ENCODE measurements at regions not wholly inside any gene's neighbourhood (a gene's known extent, or its start where the extent isn't known, plus 50 kb on each side); places are given as distances from the start of the nearest gene placed in this dataset.

DNA sequence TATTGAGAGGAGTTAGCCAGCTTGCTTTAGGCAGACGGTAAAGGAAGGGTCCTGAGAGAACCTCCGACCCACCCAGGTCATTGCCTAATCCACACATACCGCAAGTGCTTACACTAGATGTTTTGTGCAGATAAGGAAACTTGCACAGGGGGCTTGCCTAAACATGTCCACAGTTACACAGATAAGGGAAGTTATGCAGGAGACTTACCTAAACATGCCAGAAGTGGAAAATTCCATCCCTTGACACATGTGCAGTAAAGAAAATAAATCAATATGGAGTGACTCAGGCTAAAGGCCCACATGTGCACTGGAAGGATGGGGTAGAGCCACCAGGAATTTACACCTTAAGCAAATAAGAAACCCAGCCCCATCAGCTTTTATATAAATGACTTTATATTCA is 232.8 kb upstream of the HDX start:
- TF ChIP-seq SP1 (IDR thresholded peaks at IDR 0.05): no peak
- H3K4me3 ChIP-seq (ENCODE audit: low read depth in 1 of 3, low read length in 3 of 3): no peak overlapping the region
- no peaks in the 10 kb centered on the region for H3K4me1 ChIP-seq (ENCODE audit: control insufficient read depth in 4 of 4, insufficient read depth in 4 of 4, low read length in 3 of 4)
- DNase-seq (ENCODE audit: low spot score): no peak
- H3K27me3 ChIP-seq (ENCODE audit: control insufficient read depth in 4 of 4, insufficient read depth in 4 of 4, low read length in 3 of 4): no peaks in the 10 kb centered on the region
- no peak overlapping the region for H3K27ac ChIP-seq (ENCODE audit: low read depth in 1 of 2, low read length in 2 of 2)
- WGBS: 71% methylated on average over 3 of the region's 3 CpGs
- no peaks in the 10 kb centered on the region for H3K36me3 ChIP-seq (ENCODE audit: control insufficient read depth in 4 of 4, insufficient read depth in 3 of 4, low read depth in 1 of 4, low read length in 3 of 4)
- no peaks in the 10 kb centered on the region for H3K9me3 ChIP-seq (ENCODE audit: control insufficient read depth in 4 of 4, low read length in 3 of 4)
- H3K9ac ChIP-seq (ENCODE audit: low read depth in 1 of 2, low read length in 2 of 2): no peak overlapping the region

DNA sequence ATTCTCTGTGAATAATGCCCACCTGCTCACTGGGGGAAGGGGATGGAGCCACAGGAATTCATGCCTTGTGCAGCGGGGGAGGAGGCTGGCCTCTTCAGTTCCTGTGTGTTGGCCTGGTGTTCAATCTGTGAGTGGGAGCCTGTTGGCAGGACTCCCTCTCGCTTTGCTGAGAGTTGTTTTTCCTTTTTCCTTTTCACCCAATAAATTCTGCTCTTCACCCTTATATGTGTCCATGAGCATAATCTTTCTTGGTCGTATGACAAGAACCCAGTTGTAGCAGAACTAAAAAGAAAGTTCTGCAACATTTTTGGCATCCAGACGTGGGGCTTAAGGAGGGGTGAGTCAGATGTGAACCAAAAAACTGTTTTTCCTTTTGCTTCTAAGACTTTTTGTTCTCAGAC is 235.2 kb upstream of the HDX start:
- 81% methylated on average over 4 of the region's 4 CpGs for WGBS
- no peak for DNase-seq (ENCODE audit: low spot score)

DNA sequence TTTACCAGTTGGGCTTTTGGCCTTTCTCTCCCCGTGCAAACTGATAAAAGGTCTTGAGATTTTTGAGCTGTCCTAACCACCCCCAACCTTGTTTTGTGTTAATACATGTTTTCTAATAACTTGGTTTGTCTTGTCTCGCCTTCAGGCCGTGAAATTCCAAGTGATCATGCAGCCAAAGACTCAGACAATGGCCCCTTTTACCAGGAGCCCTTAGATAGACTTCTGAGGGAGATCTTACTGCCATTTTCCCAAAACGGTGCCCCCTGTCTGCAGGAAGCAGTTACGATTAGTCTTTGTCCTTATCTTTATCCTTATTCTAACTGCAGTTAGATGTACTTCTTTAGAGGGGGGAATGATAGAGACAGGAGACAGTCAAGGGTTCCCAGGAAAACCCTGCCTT is 245.3 kb upstream of the HDX start:
- no peak overlapping the region for H3K9ac ChIP-seq (ENCODE audit: low read depth in 1 of 2, low read length in 2 of 2)
- WGBS: 78% methylated on average over 5 of the region's 5 CpGs
- H3K4me3 ChIP-seq (ENCODE audit: low read depth in 1 of 3, low read length in 3 of 3): no peak overlapping the region
- H3K4me1 ChIP-seq (ENCODE audit: control insufficient read depth in 4 of 4, insufficient read depth in 4 of 4, low read length in 3 of 4): no peaks in the 10 kb centered on the region
- peaks cover 0 to 3% (median 0%) of the 10 kb centered on the region in 4 donors for H3K27me3 ChIP-seq (ENCODE audit: control insufficient read depth in 4 of 4, insufficient read depth in 4 of 4, low read length in 3 of 4)
- no peak overlapping the region for H3K27ac ChIP-seq (ENCODE audit: low read depth in 1 of 2, low read length in 2 of 2)
- TF ChIP-seq SP1 (IDR thresholded peaks at IDR 0.05) (no peak), RAD21 (IDR thresholded peaks at IDR 0.05) (no peak), HNF4A (conservative IDR thresholded peaks at IDR 0.05) (no peak), YY1 (IDR thresholded peaks at IDR 0.05) (no peak), EGR1 (IDR thresholded peaks at IDR 0.05; ENCODE audit: low read depth in 2 of 2) (no peak), NR2F2 (IDR thresholded peaks at IDR 0.05) (no peak), GABPA (IDR thresholded peaks at IDR 0.05 in 1 of 2, conservative IDR thresholded peaks at IDR 0.05 in 1 of 2) (no peak), HNF4G (IDR thresholded peaks at IDR 0.05) (no peak), RXRA (IDR thresholded peaks at IDR 0.05) (no peak), FOXA2 (IDR thresholded peaks at IDR 0.05) (no peak)
- TF ChIP-seq, protein P1, sequence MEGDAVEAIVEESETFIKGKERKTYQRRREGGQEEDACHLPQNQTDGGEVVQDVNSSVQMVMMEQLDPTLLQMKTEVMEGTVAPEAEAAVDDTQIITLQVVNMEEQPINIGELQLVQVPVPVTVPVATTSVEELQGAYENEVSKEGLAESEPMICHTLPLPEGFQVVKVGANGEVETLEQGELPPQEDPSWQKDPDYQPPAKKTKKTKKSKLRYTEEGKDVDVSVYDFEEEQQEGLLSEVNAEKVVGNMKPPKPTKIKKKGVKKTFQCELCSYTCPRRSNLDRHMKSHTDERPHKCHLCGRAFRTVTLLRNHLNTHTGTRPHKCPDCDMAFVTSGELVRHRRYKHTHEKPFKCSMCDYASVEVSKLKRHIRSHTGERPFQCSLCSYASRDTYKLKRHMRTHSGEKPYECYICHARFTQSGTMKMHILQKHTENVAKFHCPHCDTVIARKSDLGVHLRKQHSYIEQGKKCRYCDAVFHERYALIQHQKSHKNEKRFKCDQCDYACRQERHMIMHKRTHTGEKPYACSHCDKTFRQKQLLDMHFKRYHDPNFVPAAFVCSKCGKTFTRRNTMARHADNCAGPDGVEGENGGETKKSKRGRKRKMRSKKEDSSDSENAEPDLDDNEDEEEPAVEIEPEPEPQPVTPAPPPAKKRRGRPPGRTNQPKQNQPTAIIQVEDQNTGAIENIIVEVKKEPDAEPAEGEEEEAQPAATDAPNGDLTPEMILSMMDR (IDR thresholded peaks at IDR 0.05; ENCODE audit: low read depth, low read length, missing input control): no peak
- TF ChIP-seq, protein P2, sequence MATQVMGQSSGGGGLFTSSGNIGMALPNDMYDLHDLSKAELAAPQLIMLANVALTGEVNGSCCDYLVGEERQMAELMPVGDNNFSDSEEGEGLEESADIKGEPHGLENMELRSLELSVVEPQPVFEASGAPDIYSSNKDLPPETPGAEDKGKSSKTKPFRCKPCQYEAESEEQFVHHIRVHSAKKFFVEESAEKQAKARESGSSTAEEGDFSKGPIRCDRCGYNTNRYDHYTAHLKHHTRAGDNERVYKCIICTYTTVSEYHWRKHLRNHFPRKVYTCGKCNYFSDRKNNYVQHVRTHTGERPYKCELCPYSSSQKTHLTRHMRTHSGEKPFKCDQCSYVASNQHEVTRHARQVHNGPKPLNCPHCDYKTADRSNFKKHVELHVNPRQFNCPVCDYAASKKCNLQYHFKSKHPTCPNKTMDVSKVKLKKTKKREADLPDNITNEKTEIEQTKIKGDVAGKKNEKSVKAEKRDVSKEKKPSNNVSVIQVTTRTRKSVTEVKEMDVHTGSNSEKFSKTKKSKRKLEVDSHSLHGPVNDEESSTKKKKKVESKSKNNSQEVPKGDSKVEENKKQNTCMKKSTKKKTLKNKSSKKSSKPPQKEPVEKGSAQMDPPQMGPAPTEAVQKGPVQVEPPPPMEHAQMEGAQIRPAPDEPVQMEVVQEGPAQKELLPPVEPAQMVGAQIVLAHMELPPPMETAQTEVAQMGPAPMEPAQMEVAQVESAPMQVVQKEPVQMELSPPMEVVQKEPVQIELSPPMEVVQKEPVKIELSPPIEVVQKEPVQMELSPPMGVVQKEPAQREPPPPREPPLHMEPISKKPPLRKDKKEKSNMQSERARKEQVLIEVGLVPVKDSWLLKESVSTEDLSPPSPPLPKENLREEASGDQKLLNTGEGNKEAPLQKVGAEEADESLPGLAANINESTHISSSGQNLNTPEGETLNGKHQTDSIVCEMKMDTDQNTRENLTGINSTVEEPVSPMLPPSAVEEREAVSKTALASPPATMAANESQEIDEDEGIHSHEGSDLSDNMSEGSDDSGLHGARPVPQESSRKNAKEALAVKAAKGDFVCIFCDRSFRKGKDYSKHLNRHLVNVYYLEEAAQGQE (IDR thresholded peaks at IDR 0.05): no peak
- TF ChIP-seq, protein P3, sequence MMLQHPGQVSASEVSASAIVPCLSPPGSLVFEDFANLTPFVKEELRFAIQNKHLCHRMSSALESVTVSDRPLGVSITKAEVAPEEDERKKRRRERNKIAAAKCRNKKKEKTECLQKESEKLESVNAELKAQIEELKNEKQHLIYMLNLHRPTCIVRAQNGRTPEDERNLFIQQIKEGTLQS (IDR thresholded peaks at IDR 0.05): no peak
- TF ChIP-seq, protein P4, sequence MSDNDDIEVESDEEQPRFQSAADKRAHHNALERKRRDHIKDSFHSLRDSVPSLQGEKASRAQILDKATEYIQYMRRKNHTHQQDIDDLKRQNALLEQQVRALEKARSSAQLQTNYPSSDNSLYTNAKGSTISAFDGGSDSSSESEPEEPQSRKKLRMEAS (IDR thresholded peaks at IDR 0.05): no peak
- H3K36me3 ChIP-seq (ENCODE audit: control insufficient read depth in 4 of 4, insufficient read depth in 3 of 4, low read depth in 1 of 4, low read length in 3 of 4): no peaks in the 10 kb centered on the region
- peaks cover 0 to 3% (median 0%) of the 10 kb centered on the region in 4 donors for H3K9me3 ChIP-seq (ENCODE audit: control insufficient read depth in 4 of 4, low read length in 3 of 4)
- no peak for DNase-seq (ENCODE audit: low spot score)

More for the DNA sequence above, 235.2 kb upstream of the HDX start:
- Histone ChIP-seq H3K36me3 (ENCODE audit: control insufficient read depth in 4 of 4, insufficient read depth in 3 of 4, low read depth in 1 of 4, low read length in 3 of 4) (no peaks in the 10 kb centered on the region), H3K4me3 (ENCODE audit: low read depth in 1 of 3, low read length in 3 of 3) (no peak overlapping the region), H3K9ac (ENCODE audit: low read depth in 1 of 2, low read length in 2 of 2) (no peak overlapping the region), H3K9me3 (ENCODE audit: control insufficient read depth in 4 of 4, low read length in 3 of 4) (no peaks in the 10 kb centered on the region), H3K27me3 (ENCODE audit: control insufficient read depth in 4 of 4, insufficient read depth in 4 of 4, low read length in 3 of 4) (no peaks in the 10 kb centered on the region), H3K4me1 (ENCODE audit: control insufficient read depth in 4 of 4, insufficient read depth in 4 of 4, low read length in 3 of 4) (no peaks in the 10 kb centered on the region), H3K27ac (ENCODE audit: low read depth in 1 of 2, low read length in 2 of 2) (no peak overlapping the region)
- TF ChIP-seq EGR1 (IDR thresholded peaks at IDR 0.05; ENCODE audit: low read depth in 2 of 2) (no peak), RAD21 (IDR thresholded peaks at IDR 0.05) (no peak), FOXA2 (IDR thresholded peaks at IDR 0.05) (no peak), HNF4A (conservative IDR thresholded peaks at IDR 0.05) (no peak), YY1 (IDR thresholded peaks at IDR 0.05) (no peak), TAF1 (conservative IDR thresholded peaks at IDR 0.05) (no peak), GABPA (IDR thresholded peaks at IDR 0.05 in 1 of 2, conservative IDR thresholded peaks at IDR 0.05 in 1 of 2) (no peak), JUND (IDR thresholded peaks at IDR 0.05) (no peak), RXRA (IDR thresholded peaks at IDR 0.05) (no peak), SP1 (IDR thresholded peaks at IDR 0.05) (no peak), NR2F2 (IDR thresholded peaks at IDR 0.05) (no peak)
- TF ChIP-seq, protein P2 (IDR thresholded peaks at IDR 0.05): no peak
